Stomach (tissue), 4 donors: ENCODE measurements at regions not wholly inside any gene's neighbourhood (a gene's known extent, or its start where the extent isn't known, plus 50 kb on each side); places are given as distances from the start of the nearest gene placed in this dataset.

Experiments used
- CTCF ChIP-seq, 7 experiments: fragments of 450-650 bp in 4 of 7; fragments of 200-600 bp in 3 of 7; sonication (generic) in 3 of 7; IDR thresholded peaks; one replicate each; pipeline ENCODE4 v1.5.1; 2016 to 2019; ENCODE audit warnings: antibody characterized with exemption in 7 of 7, control low read depth in 2 of 7, mild to moderate bottlenecking in 1 of 7
- EP300 ChIP-seq: sonication (generic); formaldehyde crosslinking; IDR thresholded peaks from one replicate; pipeline ENCODE4 v1.6.1; 2017; ENCODE audit warnings: antibody characterized with exemption
- POLR2A ChIP-seq, 4 donors: fragments of 450-650 bp; IDR thresholded peaks; one replicate each; pipeline ENCODE4 v1.6.1; 2016; ENCODE audit warnings: antibody characterized with exemption in 4 of 4, control low read depth in 2 of 4, mild to moderate bottlenecking in 1 of 4, moderate library complexity in 1 of 4
- POLR2AphosphoS5 ChIP-seq, 3 donors: sonication (generic); formaldehyde crosslinking; IDR thresholded peaks; one replicate each; pipeline ENCODE4 v1.6.1; 2016; ENCODE audit warnings: antibody characterized with exemption in 3 of 3

- no peak for TF ChIP-seq POLR2AphosphoS5 (IDR thresholded peaks at IDR 0.05)
- no peak for TF ChIP-seq CTCF (IDR thresholded peaks at IDR 0.05)
- TF ChIP-seq EP300 = no peak
- no peak for TF ChIP-seq POLR2A (IDR thresholded peaks at IDR 0.05)
These were observed 154.0 kb upstream of the ARL4C start for GRCh38 chr2:234650911-234651310.
